NOMO-1 (cell line): ENCODE measurements at regions not wholly inside any gene's neighbourhood (a gene's known extent, or its start where the extent isn't known, plus 50 kb on each side); places are given as distances from the start of the nearest gene placed in this dataset.

Experiments used
- DNase-seq, 2 experiments: peaks; one replicate each; lab custom pipeline; 2025; ENCODE audit not compliant: unreplicated experiment in 2 of 2; lab: John Stamatoyannopoulos, UW

DNA sequence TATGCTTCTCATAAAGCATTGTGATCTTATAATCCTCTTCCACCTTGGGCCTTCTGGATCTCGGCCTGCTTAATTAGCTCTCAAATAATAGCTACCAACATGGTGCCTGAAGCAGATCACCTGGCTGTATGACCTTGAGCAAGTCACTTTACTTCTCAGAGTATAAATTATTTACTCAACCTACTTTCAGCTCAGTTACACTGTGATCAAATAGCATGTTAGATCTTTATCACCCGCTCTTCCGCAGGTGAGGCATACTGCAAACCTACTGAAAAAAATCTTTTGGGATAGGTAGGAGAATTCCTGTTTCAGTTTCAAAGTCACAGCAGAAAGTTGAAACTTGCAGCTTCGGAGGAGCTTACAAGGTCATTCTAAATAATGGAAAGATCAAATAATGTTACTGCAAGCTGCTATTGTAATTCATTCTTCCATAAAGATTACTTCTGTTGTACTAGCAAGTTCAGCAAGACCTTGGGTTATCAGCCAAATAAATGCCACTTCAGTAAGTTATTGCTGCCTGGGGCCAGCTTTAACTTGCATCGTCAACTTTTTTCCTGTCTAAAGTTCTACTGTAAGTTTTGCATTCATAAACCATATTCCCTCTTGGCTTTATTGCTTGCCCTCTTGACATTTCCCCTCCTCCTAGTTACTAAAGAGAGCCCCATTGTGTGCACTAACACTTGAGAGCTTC is 268.4 kb upstream of the ATP11B start:
- no peak for DNase-seq

DNA sequence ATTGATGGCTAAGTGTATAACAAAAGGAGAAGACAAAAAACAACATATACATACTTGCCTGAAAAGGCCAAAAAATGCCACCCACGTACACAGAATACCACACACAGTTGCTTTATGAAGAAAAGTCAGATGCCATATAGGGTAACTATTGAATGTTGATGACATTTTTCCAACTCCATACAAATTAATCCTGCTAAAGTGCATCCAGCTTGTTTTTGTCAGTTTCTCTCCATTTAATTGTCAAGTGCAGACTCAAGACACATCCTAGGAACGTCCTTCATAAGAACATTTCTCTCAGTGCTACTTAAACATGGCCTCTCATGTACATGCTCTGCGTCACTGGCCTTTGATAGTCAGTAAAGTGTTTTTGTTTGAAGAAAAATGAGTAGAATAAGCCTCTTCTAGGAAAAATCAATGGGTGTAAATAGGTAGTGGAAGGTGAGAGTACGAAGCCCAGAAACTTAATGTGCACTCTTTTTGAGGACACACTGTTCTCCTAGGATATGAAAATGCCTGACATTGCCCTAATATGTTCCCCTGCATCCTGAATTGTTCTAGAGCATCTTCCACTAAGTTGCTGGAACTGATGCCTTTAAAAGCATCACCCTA is 267.4 kb upstream of the ATP11B start:
- no peak for DNase-seq

DNA sequence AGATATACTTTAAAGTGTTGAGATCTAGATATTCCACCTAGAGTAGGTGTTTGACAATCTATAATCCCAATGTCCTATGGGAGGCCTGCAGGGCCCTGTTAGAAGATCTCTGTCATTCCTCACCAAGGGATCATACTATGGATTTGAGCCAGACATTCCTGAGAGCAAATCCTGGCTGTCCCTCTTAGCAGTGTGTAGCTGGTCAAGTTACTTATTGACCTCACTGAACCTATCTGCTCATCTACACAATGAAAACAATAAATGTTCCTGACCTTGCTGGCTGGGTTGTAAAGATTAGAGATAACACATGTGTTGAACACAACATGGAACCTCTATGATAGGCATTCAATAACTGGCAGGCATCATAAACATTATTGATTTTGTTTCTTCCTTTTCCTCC is 265.6 kb upstream of the ATP11B start:
- DNase-seq, result no peak

DNA sequence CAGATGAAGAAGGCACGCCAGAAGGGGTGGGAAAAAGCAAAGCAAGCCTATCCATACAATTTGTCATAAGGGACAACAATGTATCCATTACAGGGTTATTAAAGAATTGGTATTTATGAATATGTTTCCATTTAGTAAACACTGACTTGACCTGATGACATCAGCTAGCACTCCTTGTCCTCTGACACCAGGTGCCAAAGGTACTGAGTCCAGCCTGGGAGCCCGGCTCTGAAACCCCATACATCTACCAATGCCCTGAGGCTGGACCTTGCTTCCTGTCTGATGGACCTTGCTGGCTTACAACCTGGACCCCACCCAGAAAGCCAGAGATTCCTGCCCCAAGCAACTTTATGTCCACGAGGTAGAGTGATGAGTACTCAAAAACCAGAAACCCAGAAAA is 263.0 kb upstream of the ATP11B start:
- no peak for DNase-seq

DNA sequence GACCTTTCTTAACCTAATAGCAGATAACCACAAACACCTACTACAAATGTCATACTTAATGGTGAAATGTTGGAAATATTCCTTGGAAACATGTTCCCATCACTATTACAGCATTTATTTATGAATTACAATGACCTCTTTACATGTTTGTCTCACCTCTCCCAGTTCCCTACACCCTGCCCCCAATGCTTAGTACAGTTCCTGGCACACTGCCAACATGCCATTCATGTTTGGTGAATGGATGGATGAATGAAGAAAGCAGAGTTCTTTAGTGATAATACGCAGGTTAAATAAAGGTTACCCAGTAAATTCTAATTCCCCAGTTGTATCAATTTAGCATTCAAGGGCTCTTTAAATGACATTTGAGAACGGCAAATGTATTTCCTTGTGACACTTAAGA is 259.9 kb upstream of the ATP11B start:
- no peak for DNase-seq

DNA sequence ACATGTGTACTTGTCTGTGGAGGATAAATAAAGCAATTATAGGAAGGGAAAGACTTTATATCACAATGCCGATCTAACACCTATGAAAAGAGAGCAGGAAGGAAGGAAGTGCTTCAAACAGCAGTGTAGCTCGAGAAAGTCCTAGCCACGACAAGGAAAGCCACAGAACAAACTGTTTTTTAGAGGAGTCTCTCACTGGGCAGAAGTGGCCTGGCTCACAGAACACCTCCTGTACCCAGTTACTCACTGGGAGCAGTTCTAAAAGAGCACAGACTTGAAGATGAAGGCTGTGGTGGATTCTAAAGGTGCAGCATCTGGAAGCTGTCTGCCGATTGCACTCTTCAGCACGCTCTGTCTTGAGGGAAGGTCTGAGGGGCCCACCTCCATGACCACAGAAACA is 248.8 kb upstream of the ATP11B start:
- DNase-seq, result no peak

DNA sequence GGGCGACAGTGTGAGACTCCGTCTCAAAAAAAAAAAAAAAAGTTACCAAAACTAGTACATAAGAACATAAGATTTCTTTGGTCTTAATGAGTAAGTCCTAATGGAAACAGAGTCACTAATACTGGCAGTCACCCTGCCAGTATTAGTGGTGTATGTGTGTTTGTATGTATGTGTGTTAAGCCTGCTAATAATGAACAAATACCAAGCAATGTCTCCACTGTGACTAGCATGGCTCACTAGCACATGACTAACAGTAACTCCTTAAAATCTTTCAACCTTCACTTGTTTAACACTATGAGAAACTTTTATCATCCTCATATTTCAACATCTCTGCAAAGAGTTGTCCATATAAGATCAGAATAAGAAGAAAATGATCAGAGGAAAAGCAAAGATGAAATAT is 231.0 kb upstream of the ATP11B start:
- DNase-seq, result no peak

DNA sequence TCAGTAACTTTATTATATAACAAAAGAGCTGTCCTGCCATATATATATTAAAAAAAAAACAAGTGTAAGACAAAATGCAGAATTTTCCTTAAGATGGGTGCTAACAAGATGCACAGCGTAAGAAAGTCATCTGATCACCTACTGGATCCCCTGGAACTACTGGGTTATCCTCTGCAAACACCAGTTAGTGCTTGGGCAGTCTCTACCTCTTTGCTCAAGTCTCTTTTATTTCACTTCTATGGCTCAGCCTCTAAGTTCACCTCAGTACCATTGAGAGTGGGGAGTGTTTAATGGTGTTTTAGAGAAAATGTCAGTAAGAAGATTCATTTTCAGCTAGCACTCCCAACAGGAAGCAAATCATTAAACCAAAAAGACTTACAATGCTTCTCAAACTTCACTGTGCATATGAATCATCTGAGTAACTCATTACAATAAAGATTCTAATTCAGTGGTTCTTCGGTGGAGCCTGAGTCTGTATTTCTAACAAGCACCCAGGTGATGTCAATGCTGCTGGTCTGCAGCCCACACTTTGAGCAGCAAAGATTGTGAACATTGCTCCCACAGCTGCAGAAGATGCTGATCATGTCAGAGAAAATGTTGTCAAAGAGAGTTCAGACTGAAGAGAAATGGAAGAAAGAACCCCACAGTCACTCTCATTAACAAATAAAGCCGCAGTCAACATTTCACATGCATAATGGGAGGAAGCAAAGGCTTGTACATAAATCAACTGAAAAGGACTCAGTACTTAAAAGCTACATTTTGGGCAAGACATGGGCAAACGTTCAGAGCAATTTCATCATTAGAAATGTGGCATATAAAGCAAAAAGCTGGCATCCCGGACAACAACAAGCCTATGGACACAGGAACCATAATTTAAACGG is 227.1 kb upstream of the ATP11B start:
- no peak for DNase-seq

DNA sequence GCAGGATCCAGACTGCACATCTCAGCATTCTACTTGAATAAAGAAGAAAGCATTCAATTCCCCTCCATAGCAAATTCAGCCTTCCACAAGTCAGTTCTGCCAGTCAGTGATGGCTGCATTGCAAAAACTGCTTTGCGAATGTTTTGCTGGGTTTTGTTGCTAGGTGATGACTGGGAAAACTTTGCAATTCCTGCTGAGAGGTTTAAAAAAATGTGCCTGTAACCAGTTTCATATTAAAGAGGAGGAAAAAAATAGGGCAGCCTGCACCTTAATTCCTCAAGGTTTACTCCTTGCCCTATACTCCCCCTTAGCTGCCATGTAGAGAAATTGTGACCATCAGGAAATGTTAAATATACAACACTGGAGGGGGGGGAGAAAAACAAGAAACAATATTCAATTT is 225.6 kb upstream of the ATP11B start:
- no peak for DNase-seq

DNA sequence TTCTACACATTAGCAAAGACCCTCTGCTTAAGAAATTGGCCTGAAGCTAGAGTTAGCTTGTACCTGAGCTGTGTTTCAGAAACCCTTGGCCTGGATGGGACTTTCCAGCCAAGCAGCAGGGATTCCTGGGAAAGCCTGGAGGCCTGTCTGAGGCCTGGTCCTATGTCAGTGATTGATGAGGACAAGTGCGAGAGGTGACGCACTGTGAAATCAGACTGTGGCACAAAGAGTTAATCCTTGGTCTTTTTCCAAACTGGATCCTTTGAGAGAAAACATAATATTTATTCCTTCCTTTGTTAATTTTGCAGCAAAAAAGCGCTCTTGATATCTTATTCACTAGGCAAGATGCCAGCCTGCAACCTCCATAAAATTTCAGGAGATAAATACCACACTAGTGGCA is 225.0 kb upstream of the ATP11B start:
- no peak for DNase-seq

DNA sequence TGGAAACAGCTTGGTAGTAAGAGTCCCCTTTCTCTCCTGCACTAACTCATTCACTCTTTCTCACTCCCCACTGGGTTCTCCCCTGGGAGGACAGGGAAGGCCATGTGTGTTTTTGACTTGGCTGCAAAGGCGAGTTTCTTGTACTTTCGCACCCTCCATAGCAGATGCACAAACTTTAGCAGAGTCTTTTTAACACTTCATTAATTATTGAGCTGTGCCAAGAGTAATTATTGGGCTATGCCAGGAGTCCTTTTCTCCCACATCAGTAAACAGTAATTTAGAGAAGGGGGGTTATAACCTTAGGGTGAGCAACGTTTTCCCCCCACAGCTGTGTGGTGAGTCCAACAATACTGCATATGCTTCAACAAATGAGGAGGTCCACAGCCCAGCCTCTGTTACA is 224.4 kb upstream of the ATP11B start:
- DNase-seq, result no peak

DNA sequence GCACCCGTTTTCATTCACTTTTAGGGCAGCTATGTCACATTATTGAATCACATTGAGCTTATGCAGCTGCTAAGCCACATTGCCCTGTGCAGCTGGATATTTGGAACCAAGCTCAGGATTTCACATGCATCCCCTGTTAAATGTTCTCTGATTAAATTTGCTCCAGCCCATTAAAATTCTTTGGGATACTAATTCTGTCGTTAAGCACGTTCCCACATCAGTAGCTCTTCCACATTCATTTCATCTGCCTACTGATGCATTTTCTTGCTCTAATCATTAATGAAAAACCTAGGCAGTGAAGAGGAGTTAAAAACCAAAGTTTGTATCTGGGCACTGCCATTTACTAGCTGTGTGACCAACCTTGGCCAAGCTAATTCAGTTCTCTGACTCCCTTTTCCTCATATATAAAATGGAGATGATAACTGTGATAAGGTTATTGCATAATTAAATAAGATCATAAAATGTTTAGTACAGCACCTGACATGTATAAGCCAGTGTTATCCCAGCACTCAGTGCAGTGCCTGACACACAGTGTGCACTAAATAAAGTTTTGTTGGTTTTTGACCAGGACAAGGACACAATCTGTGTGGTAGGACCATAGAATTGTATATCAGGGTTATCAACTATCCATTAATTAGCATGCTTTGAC is 222.2 kb upstream of the ATP11B start:
- DNase-seq, result no peak

DNA sequence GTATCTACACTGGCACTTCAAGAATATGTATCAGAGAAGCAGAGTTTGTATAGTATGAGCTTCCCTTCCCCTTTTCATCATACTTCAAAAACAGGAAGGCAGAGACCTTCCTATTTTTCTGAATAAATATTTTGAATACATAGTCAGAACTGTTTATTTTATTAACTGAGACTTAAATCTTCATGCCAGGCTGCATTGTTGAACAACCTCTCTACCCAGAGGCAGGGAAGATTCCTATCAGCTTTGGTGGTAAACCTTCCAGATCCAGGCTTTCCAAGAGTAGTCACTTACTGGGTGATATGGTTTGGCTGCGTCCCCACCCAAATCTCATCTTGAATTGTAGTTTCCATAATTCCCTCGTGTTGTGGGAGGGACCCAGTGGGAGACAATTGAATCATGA is 217.4 kb upstream of the ATP11B start:
- no peak for DNase-seq

DNA sequence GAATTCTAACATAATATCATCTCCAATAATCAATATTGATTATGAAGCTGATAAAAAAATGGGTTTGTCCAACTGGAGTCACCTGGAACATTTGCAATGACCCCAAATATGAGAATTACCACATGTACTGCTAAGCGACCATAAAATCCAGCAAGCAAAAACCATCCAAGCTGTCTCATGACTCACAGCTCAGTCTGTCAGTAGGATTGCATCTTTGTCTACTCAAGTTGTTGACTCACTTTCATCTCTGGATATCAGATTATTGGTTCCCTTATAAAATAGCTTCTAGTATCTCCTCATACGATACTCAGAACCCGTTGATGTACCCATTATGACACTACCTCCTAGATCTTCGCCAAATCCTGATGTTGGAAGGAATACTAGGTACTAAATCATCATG is 209.8 kb upstream of the ATP11B start:
- DNase-seq, result no peak

DNA sequence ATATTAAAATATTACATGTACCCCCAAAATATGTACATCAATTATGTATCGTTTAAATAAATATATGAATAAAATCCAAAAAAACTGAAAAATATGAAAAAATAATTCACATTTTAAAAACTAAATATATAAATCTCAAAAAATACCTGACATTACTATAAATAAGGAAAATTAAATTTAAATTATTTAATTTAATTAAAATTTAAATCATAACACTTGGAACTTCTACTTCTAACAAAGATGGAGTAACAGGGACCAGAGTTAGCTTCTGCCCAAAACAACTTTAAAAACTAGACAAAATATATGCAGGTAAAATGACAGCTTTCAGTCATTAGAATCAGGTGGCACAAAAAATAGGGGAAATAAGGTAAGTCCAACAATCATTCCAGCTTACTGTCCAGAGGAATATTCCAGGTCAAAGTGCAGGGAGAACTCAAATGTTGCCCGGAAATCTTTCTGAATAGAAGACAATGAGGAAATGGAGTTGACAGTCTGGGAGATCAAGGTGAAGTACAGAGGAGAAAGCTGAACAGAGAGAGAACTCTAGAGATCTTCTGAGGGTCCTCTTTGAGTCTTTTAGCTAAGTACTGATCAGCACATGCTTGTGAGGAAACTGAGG is 207.7 kb upstream of the ATP11B start:
- DNase-seq, result no peak

DNA sequence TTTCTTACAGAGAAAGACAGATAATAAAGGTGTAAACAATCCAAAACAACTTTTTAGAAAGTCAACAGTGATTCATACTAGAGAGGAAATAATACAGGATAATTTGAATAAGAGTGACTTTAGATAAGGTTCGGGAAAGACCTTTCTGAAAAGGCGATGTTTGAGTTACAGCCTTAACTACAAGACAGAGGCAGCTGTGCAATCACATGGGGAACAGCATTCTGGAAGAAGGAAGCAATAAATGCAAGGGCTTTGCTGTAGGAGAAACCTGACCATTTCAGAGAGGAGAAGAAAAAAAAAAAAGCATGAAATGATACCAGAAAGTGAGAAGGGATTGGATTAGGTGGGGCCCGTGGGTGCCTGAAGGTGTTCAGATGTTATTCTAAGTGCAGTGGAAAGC is 200.6 kb upstream of the ATP11B start:
- DNase-seq, result no peak

DNA sequence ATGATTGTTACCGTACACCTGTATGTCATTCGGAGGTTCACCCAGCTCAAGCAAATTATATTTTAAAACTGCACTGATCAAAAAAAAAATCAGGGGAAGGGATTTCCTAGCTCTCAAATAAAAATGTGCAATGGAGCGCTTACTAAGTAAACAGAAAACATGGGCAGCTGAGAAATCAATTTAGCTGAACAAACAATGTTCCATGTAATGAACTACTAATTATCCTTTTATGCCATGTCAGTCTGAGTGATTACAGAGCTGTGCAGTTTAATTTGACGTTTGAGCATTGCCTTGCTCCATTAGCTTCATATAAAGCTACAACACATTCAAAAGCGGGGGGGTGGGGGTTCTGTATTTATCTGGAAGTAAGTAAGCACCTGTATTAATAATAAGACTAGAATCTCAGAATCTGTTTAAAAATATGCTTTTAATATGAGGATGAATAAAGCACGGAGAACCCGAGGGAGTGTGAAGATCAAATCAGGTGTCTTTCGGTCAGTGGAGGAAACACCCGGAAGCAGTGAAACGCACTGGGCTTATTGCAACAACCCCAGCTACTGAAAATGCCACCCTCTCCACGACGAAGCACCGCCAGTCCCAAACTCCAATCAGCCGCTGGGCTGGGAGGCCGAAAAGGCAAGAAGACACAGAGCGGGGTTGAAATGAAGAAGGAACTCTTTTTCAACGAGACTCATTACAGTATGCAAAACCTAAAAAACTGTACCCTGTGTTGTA is 196.5 kb upstream of the ATP11B start:
- DNase-seq, result no peak

DNA sequence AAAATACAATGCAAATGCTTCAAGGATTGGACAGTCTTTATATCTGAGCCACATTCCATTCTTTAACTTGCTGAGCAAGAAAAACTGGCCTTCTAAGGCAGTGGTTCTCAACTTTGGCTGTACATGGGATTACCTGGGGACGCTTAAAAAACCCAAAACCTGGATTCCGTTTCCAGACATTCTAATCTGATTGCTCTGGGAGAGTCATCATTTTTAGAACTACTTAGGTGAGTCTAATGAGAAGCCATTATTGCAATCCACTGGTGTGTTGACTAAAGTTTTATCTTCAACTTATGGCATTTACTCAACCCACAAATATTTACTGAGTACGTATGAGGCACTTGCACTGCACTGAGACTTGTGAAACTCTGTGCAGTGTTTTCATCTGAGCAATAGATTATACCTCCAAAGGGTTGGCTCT is 195.7 kb upstream of the ATP11B start:
- DNase-seq, result no peak

DNA sequence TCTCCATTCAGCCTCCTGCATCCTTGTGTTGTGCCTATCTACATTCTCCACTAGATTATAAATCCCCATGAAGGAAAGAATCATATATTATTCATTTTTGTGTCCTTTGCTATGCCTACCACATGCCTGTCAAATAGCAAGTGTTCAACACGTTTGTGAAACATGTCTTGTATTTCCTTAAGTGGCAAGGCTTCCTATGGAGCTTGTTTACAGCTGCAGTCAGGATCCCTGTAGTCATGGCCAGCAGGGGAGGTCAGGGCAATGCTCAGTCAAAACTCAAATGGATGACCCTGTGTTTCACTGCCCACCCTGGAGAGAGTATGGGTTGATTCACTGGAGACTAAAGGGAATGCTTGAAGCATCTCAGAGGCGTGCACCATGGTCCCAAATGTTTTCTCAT is 191.7 kb upstream of the ATP11B start:
- DNase-seq, result no peak

DNA sequence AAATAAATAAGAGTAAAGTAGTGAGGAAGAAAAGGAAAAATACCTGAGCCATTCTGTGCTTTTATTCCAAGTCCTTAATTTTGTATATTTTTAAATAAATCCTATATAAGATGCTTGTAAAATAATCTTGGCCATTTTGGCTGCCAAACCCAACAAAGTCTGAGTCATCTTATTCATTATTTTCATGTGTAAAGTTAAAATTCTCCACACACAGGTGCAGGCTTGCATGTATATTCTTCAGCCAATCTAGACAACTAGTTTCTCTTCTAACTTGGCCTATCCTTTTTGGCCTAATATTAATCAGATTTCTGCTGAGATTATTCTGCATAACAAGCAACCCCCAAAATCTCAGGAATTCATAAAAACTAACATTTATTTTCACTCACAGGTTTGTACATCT is 189.8 kb upstream of the ATP11B start:
- DNase-seq, result no peak
